IMR-90 (cell line): ENCODE measurements at regions not wholly inside any gene's neighbourhood (a gene's known extent, or its start where the extent isn't known, plus 50 kb on each side); places are given as distances from the start of the nearest gene placed in this dataset.

ENCODE experiments used
- ATAC-seq: fragments of 200-7000 bp; cut with Tn5 transposase; 2 replicates; pipeline ENCODE4 v1.9.1; 2020; ENCODE audit warnings: low read depth, mild to moderate bottlenecking, moderate library complexity
- BruUV-seq: library from RNA; stranded (reverse); fragments of 400-500 nt; replicated peaks from 2 replicates; lab custom pipeline; 2021; lab: Mats Ljungman, UMichigan
- CTCF ChIA-PET: fragments of 300-600 bp; formaldehyde crosslinking; extraction: SDS; loops from one replicate; lab custom pipeline; 2021; ENCODE audit warnings: antibody characterized with exemption; lab: Yijun Ruan, JAX
- POLR2A ChIA-PET: fragments of 300-600 bp; sonication (Branson Sonifier 250); formaldehyde crosslinking; loops from one replicate; lab custom pipeline; 2022; ENCODE audit warnings: antibody characterized with exemption; ENCODE audit not compliant: unreplicated experiment; lab: Charles Lee
- DNase-seq: peaks from one replicate; pipeline ENCODE4 v3.0.0; 2013
- H2AFZ ChIP-seq: replicated peaks from 2 replicates; pipeline ENCODE3; 2013; ENCODE audit warnings: low read length, mild to moderate bottlenecking; ENCODE audit not compliant: poor library complexity
- H2AK5ac ChIP-seq: 2 replicates; pipeline ENCODE4 v1.6.1; 2013; ENCODE audit warnings: low read depth, low read length, inconsistent platforms
- H2AK9ac ChIP-seq: replicated peaks from 2 replicates; pipeline ENCODE3; 2013; ENCODE audit warnings: mild to moderate bottlenecking, low read depth, low read length, moderate library complexity; ENCODE audit not compliant: poor library complexity
- H2BK120ac ChIP-seq: 2 replicates; pipeline ENCODE4 v1.6.1; 2013; ENCODE audit warnings: low read depth, low read length, inconsistent platforms
- H2BK15ac ChIP-seq: 3 replicates; pipeline ENCODE4 v1.6.1; 2013; ENCODE audit warnings: low read depth, low read length, inconsistent platforms
- H2BK20ac ChIP-seq: 2 replicates; pipeline ENCODE4 v1.6.1; 2013; ENCODE audit warnings: low read depth, mild to moderate bottlenecking, inconsistent platforms, low read length, moderate library complexity
- H2BK5ac ChIP-seq: 2 replicates; pipeline ENCODE4 v1.6.1; 2013; ENCODE audit warnings: mild to moderate bottlenecking, low read depth, low read length, inconsistent platforms; ENCODE audit not compliant: poor library complexity, severe bottlenecking
- H3K14ac ChIP-seq: replicated peaks from 2 replicates; pipeline ENCODE4 v1.6.1; 2013; ENCODE audit warnings: low read depth, low read length, inconsistent platforms
- H3K18ac ChIP-seq: 2 replicates; pipeline ENCODE4 v1.6.1; 2013; ENCODE audit warnings: low read depth, low read length, control low read depth
- H3K23ac ChIP-seq: 2 replicates; pipeline ENCODE4 v1.6.1; 2013; ENCODE audit warnings: low read depth, low read length, inconsistent platforms
- H3K27ac ChIP-seq: 2 replicates; pipeline ENCODE4 v1.5.1; 2013; ENCODE audit warnings: mild to moderate bottlenecking, control low read depth, low read length; ENCODE audit not compliant: insufficient read depth
- H3K27me3 ChIP-seq: 2 replicates; pipeline ENCODE4 v1.6.1; 2013; ENCODE audit warnings: low read length; ENCODE audit not compliant: control insufficient read depth, insufficient read depth
- H3K36me3 ChIP-seq: 2 replicates; pipeline ENCODE4 v1.6.1; 2013; ENCODE audit warnings: low read length, mixed read lengths; ENCODE audit not compliant: control insufficient read depth, insufficient read depth
- H3K4ac ChIP-seq: 2 replicates; pipeline ENCODE4 v1.6.1; 2013; ENCODE audit warnings: low read depth, low read length, inconsistent platforms
- H3K4me1 ChIP-seq: 2 replicates; pipeline ENCODE4 v1.6.1; 2013; ENCODE audit warnings: low read length, mixed read lengths; ENCODE audit not compliant: control insufficient read depth, insufficient read depth
- H3K4me2 ChIP-seq: 2 replicates; pipeline ENCODE4 v1.6.1; 2013; ENCODE audit warnings: low read depth, mild to moderate bottlenecking, control low read depth, low read length, moderate library complexity
- H3K4me3 ChIP-seq: 2 replicates; pipeline ENCODE4 v1.5.1; 2013; ENCODE audit warnings: low read depth, mild to moderate bottlenecking, control low read depth, low read length, moderate library complexity; ENCODE audit not compliant: insufficient read depth
- H3K56ac ChIP-seq: 2 replicates; pipeline ENCODE4 v1.6.1; 2013; ENCODE audit warnings: low read length, inconsistent platforms; ENCODE audit not compliant: insufficient read depth; ENCODE audit errors: extremely low read depth
- H3K79me1 ChIP-seq, 2 experiments: 2 replicates each; pipeline ENCODE4 v1.6.1; 2013; ENCODE audit warnings: low read length in 2 of 2, inconsistent platforms in 1 of 2, low read depth in 1 of 2
- H3K9ac ChIP-seq: 2 replicates; pipeline ENCODE4 v1.6.1; 2013; ENCODE audit warnings: low read depth, low read length, control low read depth
- H3K9me1 ChIP-seq: 2 replicates; pipeline ENCODE4 v1.6.1; 2013; ENCODE audit warnings: low read length, inconsistent platforms; ENCODE audit not compliant: insufficient read depth
- H3K9me3 ChIP-seq: 2 replicates; pipeline ENCODE4 v1.6.1; 2013; ENCODE audit warnings: low read length; ENCODE audit not compliant: control insufficient read depth, insufficient read depth
- H4K20me1 ChIP-seq: 2 replicates; pipeline ENCODE4 v1.6.1; 2013; ENCODE audit warnings: low read length, inconsistent platforms; ENCODE audit not compliant: insufficient read depth
- H4K5ac ChIP-seq: 2 replicates; pipeline ENCODE4 v1.6.1; 2013; ENCODE audit warnings: mild to moderate bottlenecking, low read depth, low read length, control low read depth
- H4K8ac ChIP-seq, 2 experiments: 2 replicates each; pipeline ENCODE4 v1.6.1; 2013; ENCODE audit warnings: low read depth in 2 of 2, low read length in 2 of 2, control low read depth in 1 of 2, inconsistent platforms in 1 of 2
- H4K91ac ChIP-seq: 2 replicates; pipeline ENCODE4 v1.6.1; 2013; ENCODE audit warnings: low read depth, low read length, inconsistent platforms; ENCODE audit not compliant: insufficient read depth
- BHLHE40 ChIP-seq: fragments of 150-350 bp; IDR thresholded peaks from 2 replicates; pipeline ENCODE4 v1.6.1; 2016; ENCODE audit warnings: mild to moderate bottlenecking, low read depth, low read length
- ELK1 ChIP-seq: fragments of 150-350 bp; IDR thresholded peaks from 2 replicates; pipeline ENCODE4 v1.6.1; 2016; ENCODE audit warnings: low read depth, mild to moderate bottlenecking, low read length, moderate library complexity, borderline replicate concordance
- FOS ChIP-seq: fragments of 150-350 bp; IDR thresholded peaks from 2 replicates; pipeline ENCODE4 v1.6.1; 2016; ENCODE audit warnings: low read depth, low read length
- MAFK ChIP-seq: IDR thresholded peaks from 2 replicates; pipeline ENCODE4 v1.6.1; 2012; ENCODE audit warnings: low read depth, low read length, improper control_type of control experiment
- MAZ ChIP-seq: IDR thresholded peaks from 2 replicates; pipeline ENCODE4 v1.6.1; 2012; ENCODE audit warnings: low read depth, mild to moderate bottlenecking, low read length, improper control_type of control experiment, moderate library complexity, borderline replicate concordance
- NFE2L2 ChIP-seq: fragments of 150-350 bp; IDR thresholded peaks from 2 replicates; pipeline ENCODE4 v1.6.1; 2016; ENCODE audit warnings: low read depth, mild to moderate bottlenecking, low read length
- RAD21 ChIP-seq: IDR thresholded peaks from 2 replicates; pipeline ENCODE4 v1.6.1; 2012; ENCODE audit warnings: low read length, improper control_type of control experiment
- SMC3 ChIP-seq: fragments of 150-350 bp; IDR thresholded peaks from 2 replicates; pipeline ENCODE4 v1.6.1; 2016; ENCODE audit warnings: low read depth, mild to moderate bottlenecking, antibody characterized with exemption, low read length, moderate library complexity
- WGBS, 2 experiments: methylation state at CpG; one replicate each; pipeline versions ENCODE4 v1.1.5 to v1.1.7; 2013; ENCODE audit warnings: missing lambda C conversion rate in 2 of 2; ENCODE audit not compliant: insufficient read length in 1 of 2; ENCODE audit errors: extremely low coverage in 2 of 2; 5-methylcytosine and 5-hydroxymethylcytosine counted together
- dilution Hi-C: fragments of 300-500 bp; cut with HindIII; formaldehyde crosslinking; loops from one replicate; pipeline ENCODE4 v1.14.3; 2018; ENCODE audit warnings: low sequenced_read_pairs; ENCODE audit not compliant: unreplicated experiment
- in situ Hi-C: fragments of 300-500 bp; cut with MboI; formaldehyde crosslinking; loops from 3 replicates; pipeline ENCODE4 v1.14.3; 2019; ENCODE audit warnings: low sequenced_read_pairs, inconsistent platforms, mixed read lengths
- intact Hi-C: fragments of 100-400 bp; cut with micrococcal nuclease; formaldehyde crosslinking; loops from 2 replicates; pipeline ENCODE4 v1.10.0; 2022

GRCh38 chr2:57479981-57480380 is 566.6 kb upstream of the VRK2 start:
- DNase-seq, result no peak
- Histone ChIP-seq H2BK15ac (no peak overlapping the region), H3K27ac (no peak overlapping the region), H4K5ac (no peak overlapping the region), H3K4me1 (no peaks in the 10 kb centered on the region), H3K9me3 (0 out of 2 replicates have a peak, but pooled peaks cover 2% of the 10 kb centered on the region), H3K4me2 (no peak overlapping the region), H2AK5ac (no peak overlapping the region), H2BK120ac (no peak overlapping the region), H3K79me1 (no peaks in the 10 kb centered on the region), H2AFZ (no peak overlapping the region), H3K18ac (no peak overlapping the region), H3K56ac (no peak overlapping the region), H2BK5ac (no peak overlapping the region), H3K23ac (no peak overlapping the region), H4K91ac (no peak overlapping the region), H3K36me3 (no peaks in the 10 kb centered on the region), H3K4ac (no peak overlapping the region), H3K9me1 (no peaks in the 10 kb centered on the region), H2BK20ac (no peak overlapping the region), H4K8ac (no peak overlapping the region), H3K14ac (no peak overlapping the region), H3K9ac (no peak overlapping the region), H2AK9ac (no peak overlapping the region), H3K27me3 (no peaks in the 10 kb centered on the region), H4K20me1 (no peaks in the 10 kb centered on the region), H3K4me3 (no peak overlapping the region)
- ChIA-PET CTCF (no interaction called here), POLR2A (no interaction called here)
- dilution Hi-C loops (no loop called here), intact Hi-C loops (no loop called here), in situ Hi-C loops (no loop called here)
- no TSS peak for BruUV-seq
- TF ChIP-seq NFE2L2, result no peak
- no peak for TF ChIP-seq ELK1
- TF ChIP-seq MAFK, result no peak
- no peak for TF ChIP-seq BHLHE40
- no peak for TF ChIP-seq RAD21
- TF ChIP-seq SMC3, result no peak
- no peak for TF ChIP-seq FOS
- no peak for TF ChIP-seq MAZ
- no peak for ATAC-seq
- no CpG with 5 or more reads among the region's 1 CpG for WGBS, 2 experiments
